NB4 (cell line): ENCODE measurements at regions not wholly inside any gene's neighbourhood (a gene's known extent, or its start where the extent isn't known, plus 50 kb on each side); places are given as distances from the start of the nearest gene placed in this dataset.

ENCODE experiments used
- DNase-seq: peaks from one replicate; pipeline ENCODE4 v3.0.0; 2010; ENCODE audit warnings: low read depth
- H3K4me3 ChIP-seq: one replicate; pipeline ENCODE4 v1.5.1; 2011; ENCODE audit warnings: mild to moderate bottlenecking, low read depth, low read length, moderate library complexity
- MYC ChIP-seq: IDR thresholded peaks from 2 replicates; pipeline ENCODE4 v1.6.1; 2011; ENCODE audit warnings: low read depth, low read length
- POLR2A ChIP-seq: IDR thresholded peaks from 2 replicates; pipeline ENCODE4 v1.6.1; 2011; ENCODE audit warnings: mild to moderate bottlenecking; ENCODE audit not compliant: insufficient read length; ENCODE audit errors: extremely low read depth
- TF ChIP-seq, protein P1 (sequence below): IDR thresholded peaks from one replicate; pipeline ENCODE4 v1.5.1; 2012; ENCODE audit warnings: low read depth, low read length
- TF ChIP-seq, protein P2 (sequence below): IDR thresholded peaks from 2 replicates; pipeline ENCODE4 v1.6.1; 2011; ENCODE audit warnings: low read depth, low read length

DNA sequence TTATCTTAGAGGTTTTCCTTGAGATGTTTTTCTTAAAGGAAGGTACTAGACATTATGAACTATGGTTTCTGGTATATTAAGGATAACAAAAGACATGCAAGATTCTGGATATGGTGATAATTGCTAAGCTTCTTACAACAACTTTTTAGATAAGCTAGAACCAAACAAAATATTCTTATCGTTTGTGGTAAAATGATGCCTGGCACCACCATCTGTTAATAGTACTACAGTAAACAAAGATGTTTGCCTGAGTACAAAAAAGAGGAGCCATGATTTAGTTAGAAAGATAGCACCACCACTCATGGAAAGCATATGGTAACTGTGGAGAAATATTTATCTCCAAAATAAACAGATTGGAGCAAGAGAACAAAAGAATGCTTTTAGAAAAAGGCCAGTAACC lies 747.3 kb downstream of the COL12A1 start:
- no peak overlapping the region for H3K4me3 ChIP-seq
- no peak for DNase-seq
- TF ChIP-seq MYC (no peak), POLR2A (no peak)
- TF ChIP-seq, protein P1, sequence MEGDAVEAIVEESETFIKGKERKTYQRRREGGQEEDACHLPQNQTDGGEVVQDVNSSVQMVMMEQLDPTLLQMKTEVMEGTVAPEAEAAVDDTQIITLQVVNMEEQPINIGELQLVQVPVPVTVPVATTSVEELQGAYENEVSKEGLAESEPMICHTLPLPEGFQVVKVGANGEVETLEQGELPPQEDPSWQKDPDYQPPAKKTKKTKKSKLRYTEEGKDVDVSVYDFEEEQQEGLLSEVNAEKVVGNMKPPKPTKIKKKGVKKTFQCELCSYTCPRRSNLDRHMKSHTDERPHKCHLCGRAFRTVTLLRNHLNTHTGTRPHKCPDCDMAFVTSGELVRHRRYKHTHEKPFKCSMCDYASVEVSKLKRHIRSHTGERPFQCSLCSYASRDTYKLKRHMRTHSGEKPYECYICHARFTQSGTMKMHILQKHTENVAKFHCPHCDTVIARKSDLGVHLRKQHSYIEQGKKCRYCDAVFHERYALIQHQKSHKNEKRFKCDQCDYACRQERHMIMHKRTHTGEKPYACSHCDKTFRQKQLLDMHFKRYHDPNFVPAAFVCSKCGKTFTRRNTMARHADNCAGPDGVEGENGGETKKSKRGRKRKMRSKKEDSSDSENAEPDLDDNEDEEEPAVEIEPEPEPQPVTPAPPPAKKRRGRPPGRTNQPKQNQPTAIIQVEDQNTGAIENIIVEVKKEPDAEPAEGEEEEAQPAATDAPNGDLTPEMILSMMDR, result no peak
- TF ChIP-seq, protein P2, sequence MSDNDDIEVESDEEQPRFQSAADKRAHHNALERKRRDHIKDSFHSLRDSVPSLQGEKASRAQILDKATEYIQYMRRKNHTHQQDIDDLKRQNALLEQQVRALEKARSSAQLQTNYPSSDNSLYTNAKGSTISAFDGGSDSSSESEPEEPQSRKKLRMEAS, result no peak

DNA sequence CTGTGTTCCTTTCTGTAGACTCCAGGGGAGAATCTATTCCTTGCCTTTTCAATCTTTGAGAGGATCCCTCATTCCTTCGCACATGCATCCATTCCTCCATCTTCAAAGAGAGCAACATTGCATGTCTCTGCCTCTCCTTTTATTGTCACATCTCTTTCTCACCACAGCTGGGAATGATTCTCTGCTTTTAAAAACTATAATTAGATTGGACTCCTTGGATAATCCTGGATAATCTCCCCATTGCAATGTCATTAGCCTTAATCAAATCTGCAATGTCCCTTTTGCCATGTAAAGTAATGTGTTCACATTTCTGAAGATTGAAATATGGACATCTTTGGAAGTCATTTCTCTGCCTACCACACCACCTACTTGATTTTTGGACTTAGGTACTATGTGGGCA lies 750.1 kb downstream of the COL12A1 start:
- no peak for DNase-seq
- H3K4me3 ChIP-seq, result no peak overlapping the region
- TF ChIP-seq, protein P2, result no peak
- TF ChIP-seq POLR2A (no peak), MYC (no peak)
- TF ChIP-seq, protein P1, result no peak

DNA sequence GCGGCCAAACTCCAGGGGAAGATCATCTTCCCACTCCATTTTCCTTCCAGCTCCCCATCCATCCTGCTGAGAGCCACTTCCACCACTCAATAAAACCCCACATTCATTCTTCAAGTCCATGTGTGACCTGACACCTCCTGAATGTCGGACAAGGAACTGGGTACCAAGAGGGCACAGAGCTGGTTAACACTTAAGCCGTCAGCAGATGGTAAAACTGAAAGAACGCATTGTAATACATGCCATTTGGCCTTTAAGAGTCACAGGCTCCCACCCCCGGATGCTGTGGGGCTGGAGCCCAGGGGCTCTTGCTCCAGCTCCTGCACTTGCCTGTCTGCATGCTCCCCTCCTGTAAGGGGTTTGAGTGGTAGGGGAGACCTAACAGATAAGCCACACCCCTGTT lies 753.9 kb downstream of the COL12A1 start:
- H3K4me3 ChIP-seq, result no peak overlapping the region
- no peak for DNase-seq
- TF ChIP-seq MYC, result no peak
- no peak for TF ChIP-seq POLR2A
- TF ChIP-seq, protein P2, result no peak
- TF ChIP-seq, protein P1, result no peak

DNA sequence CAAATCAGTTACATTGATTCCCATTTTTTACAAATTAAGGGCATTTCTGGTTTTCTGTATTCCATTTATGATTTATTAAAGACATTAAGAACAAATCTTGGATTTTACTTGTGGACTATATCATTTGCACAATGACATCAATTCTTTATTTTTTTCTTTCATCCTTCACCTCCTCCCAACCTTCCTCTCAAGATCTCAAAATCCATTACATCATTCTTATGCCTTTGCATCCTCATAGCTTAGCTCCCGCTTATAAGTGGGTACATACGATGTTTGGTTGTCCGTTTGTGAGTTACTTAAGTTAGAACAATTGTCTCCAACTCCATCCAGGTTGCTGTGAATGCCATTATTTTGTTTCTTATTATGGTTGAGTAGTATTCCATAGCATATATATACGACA lies 752.8 kb downstream of the CD109 start:
- H3K4me3 ChIP-seq, result no peak overlapping the region
- DNase-seq, result no peak
- TF ChIP-seq, protein P1, result no peak
- TF ChIP-seq, protein P2, result no peak
- TF ChIP-seq POLR2A (no peak), MYC (no peak)

DNA sequence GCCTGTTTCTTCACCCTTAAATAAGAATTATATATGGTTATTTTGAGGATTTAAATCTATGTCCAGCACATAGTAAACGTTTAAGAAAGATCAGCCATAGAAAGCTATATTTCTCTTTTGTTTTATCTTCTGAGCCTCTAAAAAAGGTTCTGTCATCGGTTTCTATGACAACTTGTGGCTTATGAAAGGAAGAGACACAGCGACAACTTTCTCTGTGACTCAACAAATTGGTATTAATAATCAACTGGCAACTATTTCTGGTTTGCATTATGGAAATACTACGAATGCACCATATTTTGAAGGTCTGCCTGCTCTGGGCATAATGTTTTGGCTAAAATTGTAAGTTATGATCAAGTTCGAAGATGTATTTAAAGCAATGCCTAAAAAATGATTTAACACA lies 751.0 kb downstream of the CD109 start:
- TF ChIP-seq, protein P2, result no peak
- no peak for TF ChIP-seq POLR2A
- TF ChIP-seq MYC, result no peak
- TF ChIP-seq, protein P1, result no peak
- no peak for DNase-seq

More for the DNA sequence above, 751.0 kb downstream of the CD109 start:
- H3K4me3 ChIP-seq, result no peak overlapping the region
